GM19351 (cell line): ENCODE measurements at regions not wholly inside any gene's neighbourhood (a gene's known extent, or its start where the extent isn't known, plus 50 kb on each side); places are given as distances from the start of the nearest gene placed in this dataset.
"Not testable (repeated sequence)": the region's sequence is repeated elsewhere in the genome, so short reads cannot be mapped to it uniquely, and the experiment has no call there.

Source experiments
- ATAC-seq: cut with Tn5 transposase; IDR thresholded peaks from one replicate; pipeline ENCODE4 v1.9.1; 2021; ENCODE audit warnings: mild to moderate bottlenecking, moderate library complexity; ENCODE audit not compliant: unreplicated experiment

DNA sequence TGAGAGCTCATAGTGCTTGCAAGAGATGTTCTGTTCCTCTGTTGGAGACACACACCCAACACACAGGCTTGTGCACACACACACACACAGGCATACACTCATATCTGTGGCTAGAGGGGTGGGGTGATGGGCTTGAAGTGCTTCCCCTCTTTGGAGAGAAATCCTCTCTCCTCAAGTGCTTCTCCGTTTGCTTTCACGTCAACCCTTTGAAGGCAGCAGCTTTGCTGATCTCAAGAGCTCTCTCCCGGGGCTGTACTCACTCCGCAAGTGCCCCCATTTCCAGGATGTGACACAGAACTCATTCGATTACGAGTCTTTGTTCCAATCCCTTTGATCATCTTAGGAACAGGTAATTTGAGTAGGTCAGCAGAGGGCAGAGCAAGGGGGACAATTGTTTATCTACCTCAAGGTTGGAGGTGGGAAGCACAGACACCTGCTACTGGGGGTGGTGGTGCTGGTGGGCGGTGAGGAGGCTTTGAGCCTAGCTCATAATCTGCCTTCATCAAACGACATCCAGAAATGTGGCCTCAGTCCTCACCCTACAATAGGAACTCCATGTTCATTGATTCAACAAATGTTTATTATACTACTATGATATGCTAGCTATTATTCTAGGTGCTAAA is 529.8 kb upstream of the CADM1 start:
- no peak for ATAC-seq

DNA sequence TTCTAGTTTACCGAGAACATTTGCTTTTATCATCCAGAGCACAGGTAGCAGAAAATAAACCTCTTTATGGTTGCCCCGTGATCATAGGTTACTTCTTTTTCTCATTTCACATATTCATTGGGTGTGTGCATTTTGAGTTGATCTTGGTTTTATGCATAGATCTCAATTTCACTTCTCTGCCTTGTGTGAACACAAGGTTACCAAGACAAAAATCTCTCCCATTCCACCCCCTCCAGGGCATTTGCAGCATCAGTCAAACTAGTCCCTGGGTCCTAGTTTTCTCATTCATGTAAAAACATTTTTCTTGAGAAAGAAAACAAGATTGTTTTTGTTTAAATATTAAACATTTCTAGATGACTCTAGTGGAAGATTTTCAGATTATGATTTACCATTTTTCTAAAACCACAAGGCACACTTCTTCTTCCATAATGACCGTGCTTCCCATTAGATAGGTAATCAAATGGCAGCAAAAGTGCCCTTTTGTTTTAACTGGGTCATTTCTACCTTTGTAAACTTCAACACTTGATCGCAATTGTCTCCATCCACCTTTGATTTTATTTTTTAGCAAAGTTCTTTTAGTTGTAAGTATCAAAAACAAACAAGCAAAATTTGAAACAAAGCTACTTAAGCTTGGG is 526.6 kb upstream of the CADM1 start:
- no peak for ATAC-seq

DNA sequence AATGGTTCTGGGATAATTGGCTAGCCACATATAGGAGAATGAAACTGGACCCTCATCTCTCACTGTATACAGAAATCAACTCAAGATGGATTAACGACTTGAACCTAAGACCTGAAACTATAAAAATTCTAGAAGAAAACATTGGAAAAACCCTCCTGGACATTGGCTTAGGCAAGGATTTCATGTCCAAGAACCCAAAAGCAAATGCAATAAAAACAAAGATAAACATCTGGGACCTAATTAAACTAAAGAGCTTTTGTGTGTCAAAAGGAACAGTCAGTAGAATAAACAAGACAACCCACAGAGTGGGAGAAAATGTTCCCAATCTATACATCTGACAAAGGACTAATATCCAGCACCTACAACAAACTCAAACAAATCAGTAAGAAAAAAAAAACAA is 524.3 kb upstream of the CADM1 start:
- ATAC-seq: not testable (repeated sequence)

DNA sequence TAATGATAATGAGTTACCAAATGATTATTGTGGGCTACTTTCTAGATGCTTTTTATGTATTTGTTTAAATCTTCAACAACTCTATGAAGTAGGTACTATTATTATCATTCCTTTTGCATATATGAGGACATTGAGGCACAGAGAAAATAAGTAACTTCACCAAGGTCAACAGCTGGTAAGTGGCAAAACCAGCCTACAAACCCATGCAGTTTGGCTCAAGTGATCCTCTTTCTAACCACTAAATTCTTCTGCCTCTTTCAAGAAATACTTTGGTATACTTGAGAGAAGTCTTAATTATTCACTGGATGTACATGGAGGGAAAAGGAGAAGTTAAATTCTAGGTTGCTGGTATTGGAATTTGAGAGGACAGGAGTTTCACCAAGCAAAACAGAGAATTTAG is 495.2 kb upstream of the CADM1 start:
- no peak for ATAC-seq

DNA sequence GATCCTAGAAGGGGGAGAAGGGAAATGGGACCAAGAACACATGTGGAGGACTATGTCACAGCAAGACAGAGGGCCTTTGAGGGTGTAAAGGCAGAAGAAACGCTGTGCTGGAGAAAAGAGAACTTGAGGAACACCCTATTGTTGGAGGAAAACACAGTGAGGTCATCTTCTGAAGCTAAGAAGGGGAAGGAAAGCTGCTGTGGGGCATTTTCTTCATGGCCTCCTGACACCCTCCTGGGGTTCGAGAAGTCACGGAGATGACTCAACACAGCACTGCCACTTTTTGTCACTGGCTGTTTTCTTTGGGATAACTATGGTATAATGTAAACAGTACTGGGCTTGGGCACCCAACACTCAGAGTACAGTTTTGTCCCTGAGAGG is 492.6 kb upstream of the CADM1 start:
- ATAC-seq: no peak

DNA sequence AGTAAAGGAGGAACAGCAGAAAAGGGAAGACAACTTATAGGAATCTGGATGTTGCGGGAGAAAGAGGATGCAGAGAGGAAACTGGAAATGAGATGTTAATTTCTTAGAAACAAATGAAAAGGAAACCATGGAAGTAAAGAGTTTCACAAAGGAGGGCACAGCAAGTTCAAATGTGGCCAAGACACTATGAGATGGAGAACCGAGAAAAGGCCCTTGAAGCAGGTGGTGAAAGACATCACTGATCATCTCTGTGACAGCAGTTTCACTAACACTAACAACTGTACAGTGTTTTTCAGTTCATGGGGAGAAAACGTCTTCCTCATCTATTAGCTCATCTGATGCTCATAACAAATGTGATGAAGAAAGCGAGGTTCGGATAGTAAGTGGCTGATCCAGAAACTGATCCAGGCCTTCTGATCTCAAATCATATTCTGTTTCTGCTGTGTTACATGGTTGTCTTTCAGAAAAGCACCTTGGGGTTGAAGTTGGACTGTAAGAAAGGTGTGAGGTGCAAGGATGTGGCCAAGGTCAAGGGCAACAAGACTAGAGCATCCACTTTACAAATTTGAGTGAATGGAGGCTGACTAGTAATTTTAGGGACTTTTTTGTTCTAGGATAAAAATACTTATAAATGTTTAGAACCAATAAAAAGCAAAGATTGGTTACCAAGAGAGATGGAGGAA is 492.1 kb upstream of the CADM1 start:
- ATAC-seq: peak; percentile 99

DNA sequence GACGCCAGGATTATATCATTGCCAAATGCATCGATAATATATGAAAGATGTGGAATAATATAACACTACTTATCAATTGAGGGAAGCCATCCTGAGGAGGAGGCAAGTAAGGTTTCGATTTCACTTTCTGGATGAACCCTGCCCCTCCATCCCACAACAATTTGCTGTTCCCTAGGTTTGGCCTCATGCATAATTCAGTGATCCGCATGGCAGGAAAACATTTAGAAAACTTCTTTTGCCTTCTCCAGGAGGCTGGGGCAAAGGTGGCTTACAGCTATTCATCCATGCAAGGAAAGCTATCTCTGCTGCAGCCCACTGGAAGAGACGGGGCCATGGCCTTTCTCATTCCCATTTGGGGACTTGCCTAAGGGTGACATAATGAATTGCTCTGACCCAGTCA is 489.4 kb upstream of the CADM1 start:
- ATAC-seq: no peak

DNA sequence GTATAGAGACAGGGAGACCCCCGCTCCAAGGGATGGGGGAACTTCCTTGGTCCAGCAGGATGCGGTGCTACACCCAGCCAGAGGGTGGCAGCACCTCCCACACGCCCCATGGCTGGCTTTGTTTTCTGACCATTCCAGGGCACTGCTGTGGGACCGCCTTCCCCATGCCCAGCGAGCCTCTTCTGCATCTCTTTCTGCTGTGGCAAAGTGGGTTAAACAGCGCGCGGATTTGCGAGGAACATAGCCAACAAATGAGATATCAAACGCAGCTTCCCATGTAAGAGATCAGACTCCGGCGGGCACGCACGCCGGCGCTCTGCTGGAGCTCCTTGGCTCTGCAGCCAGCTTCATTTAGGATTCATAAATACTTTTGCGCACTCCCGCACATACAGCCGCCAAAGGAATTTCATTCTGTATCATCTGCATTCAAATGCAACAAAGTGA is 485.8 kb upstream of the CADM1 start:
- no peak for ATAC-seq

DNA sequence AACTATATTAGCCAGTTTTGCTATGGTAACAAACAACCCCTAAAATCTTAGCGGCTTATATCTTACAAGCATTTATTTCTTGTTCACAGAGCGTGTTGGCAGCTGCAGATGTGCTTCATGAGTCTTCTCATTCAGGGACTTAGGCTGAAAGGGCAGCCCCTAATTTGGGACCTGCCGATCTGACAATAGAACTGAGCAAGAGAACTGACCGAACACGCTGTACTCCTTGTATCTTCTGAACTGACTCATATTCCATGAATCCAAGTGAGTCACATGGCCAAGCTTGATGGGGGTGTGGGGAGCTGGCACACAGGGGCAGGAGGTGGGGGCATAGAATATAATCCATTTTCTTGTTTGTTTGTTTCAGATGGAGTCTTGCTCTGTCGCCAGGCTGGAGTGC is 481.7 kb upstream of the CADM1 start:
- no peak for ATAC-seq

DNA sequence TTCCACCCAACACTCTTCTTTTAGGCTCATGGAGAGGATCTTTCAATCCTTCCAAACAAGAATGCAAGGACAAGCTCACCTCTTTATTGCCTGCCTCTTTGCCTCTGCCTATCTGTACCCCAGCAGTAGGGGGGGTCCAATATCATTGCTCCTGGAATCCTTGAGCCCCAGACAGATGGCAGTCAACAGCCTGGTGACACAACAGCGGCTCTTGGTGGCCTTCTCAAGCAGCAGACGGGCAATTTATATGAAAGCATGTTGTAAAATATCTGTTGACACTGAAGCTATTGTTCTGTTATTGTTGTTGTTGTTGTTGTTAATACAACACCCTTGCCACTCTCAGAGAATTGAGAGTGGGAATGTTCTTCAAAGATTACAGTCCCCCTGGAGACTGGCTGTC is 480.0 kb upstream of the CADM1 start:
- ATAC-seq: no peak

DNA sequence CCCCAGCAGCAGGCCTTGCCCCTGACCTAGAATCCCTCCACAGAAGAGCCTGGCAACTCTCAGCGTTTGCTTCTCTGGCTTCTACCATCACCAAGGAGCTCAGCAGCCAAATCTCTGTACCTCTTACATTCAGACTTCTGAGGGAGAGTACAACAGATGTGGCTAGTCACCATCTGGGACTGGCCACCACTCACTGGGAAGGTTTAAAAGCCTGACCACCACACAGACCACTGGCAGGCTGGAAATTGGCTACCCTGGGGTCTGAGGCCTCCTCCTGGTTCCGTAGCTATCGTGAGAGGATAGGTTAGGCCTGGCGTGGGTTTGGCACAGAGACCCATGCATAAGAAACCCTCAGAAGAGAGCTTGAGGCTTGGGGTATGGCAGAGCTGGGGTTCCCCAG is 478.5 kb upstream of the CADM1 start:
- no peak for ATAC-seq

DNA sequence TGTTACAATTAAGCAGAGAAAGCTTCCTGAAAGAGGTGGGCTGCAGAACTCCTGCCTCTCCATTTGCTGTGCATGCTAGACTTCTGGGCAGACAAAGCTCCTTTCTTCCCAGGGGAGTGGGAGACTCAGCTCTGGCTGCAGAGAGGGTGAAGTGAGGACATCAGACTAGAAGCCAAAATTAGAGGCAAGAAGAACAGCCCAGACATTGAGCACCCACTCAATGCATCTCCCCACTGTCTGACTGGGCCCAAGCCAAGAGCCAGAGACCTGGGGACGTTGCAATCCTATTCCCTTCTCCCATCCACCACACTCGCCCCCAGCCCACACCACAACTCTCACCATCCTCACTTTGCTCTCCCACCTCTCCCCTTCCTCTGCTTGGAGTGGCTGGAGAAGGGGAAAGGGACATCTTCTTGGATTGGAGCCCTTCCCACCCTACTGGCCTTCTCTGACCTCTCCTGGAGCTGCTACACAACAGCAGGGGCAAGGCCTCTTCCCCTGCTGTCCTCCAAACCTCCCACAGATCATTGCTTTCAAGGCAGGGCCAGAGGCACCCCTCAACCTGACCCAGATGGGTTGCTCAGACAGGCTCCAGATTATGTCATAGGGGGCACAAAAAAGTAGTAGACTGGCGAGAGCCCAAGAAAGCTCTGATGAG is 477.7 kb upstream of the CADM1 start:
- no peak for ATAC-seq

DNA sequence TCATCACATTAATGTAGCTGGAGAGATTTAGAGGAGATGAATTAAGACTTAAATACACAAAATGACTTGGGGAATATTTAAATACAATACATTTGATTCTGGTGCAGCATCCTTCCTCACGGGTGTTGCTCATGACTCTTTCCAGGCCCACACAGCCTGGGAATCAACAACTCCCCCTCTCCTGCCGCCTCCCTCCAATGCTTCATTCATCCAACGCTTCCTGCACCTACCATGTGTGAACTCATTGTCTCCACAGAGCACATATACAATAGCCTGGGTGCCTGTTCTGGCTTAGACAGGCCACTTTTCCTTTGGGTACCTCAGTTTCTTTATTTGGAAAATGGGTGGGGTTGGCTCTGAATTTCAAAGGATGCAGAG is 476.9 kb upstream of the CADM1 start:
- no peak for ATAC-seq

DNA sequence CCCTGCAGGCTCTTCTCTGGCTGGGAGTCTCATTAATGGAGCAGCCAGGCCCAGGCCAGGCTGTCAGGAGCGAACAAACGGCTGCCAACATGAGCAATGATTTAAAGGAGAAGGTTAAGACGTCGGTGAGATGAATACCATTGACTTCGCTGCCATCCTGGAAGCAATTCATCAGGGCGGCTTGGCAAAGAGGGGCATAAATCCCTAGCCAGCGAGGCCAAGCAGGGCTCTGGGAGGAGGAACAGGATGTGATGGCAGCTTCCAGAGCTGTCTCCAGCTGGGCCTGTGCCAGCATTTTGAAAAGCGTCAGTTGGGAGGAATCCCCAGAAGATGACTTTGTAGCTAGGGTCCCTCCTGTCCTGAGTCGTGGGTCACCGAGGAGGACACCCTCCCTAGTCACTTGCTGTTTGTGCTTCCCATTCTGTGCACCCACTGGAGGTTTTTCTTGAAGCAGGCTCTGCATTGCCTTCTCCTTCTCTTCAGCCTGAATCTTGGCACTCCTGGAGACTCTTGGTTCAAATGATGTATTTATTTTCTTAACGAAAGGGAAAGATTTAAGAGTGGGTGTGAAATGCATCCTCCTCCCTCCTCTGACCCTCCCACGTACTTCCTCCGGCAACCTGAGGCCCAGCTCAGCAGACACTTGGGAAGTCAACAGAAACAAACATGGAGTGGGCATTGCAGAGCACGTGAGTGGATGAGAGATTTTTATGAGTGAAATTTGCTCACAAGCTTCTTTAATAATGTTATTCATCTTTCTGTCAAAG is 476.3 kb upstream of the CADM1 start:
- ATAC-seq: no peak

DNA sequence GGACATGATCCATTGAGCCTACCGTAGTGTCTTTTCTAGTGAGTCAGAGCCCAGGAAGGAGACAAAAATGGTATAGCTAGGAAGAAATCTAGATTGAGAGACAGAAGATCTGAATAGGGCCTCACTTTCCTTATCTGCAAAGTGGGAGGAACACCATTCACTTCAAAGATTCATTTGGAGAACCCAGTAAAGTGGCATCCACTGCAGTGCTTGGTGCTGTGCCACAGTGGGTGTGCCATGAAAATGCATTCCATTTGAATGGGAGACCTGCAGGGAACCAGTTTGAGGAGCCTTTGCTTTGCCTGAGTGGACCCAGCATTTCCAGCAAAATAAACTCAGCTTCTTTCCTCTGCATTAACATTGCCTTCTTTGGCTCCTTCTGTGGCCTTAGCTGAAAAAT is 470.5 kb upstream of the CADM1 start:
- ATAC-seq: no peak

DNA sequence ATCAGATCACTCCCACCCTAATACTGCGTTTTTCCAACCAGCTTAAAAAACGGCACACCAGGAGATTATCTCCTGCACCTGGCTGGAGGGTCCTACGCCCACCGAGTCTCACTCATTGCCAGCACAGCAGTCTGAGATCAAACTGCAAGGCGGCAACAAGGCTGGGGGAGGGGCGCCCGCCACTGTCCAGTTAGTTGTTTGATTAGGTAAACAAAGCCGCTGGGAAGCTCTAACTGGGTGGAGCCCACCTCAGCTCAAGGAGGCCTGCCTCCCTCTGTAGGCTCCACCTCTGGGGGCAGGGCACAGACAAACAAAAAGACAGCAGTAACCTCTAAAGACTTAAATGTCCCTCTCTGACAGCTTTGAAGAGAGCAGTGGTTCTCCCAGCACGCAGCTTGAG is 463.0 kb upstream of the CADM1 start:
- ATAC-seq: not testable (repeated sequence)

DNA sequence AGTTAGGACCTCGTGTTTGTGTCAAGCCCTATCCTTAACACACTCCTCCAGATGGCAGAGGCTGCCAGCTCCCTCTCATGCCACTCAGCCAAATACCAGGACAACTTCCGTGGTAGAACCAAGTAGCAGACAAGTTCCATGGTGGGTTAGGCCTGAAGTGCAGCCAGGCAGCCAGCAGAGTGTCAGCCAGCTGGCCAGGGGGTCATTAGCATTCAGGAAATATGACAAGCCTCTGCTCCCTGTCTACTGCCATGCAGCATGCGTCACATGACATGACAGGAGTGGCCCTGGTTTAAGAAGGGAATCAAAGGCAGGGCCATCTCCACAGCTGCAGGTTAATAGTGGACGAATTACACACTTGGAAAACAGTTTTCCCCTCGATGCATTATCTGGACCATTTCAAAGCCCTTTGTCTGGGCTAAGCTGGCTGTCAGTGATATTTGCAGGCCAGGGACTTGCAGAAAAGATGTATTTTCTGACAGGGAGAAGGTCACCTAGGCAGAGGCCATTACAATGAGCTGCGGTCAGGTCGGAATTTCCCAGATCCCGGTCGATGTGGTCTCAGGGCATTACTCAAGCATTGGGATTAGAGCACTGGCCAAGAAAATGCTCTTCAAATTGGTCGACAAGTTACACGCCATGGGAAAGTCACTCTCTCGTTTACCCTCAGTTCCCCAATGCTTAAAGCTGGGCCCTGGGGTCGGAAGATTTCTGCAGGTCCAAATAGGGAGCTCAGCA is 461.7 kb upstream of the CADM1 start:
- ATAC-seq: no peak

DNA sequence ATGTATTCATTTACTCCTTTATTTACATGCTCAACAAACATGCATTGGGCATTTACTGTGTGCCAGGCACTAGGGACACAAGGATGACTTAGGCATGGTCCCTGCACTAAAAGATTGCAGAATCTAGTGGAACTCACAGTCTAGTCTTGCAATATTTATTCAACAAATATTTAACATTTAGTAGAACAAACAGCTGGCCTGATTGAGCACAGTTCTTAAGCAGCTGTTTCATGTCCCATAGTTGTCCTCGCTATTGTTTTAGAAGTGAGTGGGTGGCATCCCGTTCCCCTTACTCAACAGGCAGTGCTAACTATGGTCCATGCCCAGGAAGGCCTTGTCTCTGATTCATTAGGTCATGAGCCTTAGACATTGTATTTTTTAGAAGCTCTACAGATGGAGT is 459.9 kb upstream of the CADM1 start:
- ATAC-seq: no peak

DNA sequence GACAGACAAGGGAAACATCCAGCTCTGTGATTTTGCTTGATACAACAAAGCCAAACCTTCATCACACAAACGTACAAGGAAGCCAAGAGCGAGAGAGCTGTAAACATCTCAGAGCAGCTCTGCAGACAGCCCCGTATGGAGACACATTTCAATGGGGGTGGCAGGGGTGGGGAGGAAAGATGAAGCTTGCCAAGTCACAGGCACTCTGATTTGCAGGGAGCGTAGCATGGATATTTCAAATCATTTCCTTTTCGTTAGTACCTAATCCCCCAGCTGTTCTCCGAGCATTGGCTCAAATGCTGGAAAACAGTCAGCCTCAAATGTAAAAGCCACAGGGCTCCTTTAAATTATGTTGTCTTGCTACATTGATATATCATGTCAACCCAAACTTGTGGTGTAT is 458.9 kb upstream of the CADM1 start:
- no peak for ATAC-seq

DNA sequence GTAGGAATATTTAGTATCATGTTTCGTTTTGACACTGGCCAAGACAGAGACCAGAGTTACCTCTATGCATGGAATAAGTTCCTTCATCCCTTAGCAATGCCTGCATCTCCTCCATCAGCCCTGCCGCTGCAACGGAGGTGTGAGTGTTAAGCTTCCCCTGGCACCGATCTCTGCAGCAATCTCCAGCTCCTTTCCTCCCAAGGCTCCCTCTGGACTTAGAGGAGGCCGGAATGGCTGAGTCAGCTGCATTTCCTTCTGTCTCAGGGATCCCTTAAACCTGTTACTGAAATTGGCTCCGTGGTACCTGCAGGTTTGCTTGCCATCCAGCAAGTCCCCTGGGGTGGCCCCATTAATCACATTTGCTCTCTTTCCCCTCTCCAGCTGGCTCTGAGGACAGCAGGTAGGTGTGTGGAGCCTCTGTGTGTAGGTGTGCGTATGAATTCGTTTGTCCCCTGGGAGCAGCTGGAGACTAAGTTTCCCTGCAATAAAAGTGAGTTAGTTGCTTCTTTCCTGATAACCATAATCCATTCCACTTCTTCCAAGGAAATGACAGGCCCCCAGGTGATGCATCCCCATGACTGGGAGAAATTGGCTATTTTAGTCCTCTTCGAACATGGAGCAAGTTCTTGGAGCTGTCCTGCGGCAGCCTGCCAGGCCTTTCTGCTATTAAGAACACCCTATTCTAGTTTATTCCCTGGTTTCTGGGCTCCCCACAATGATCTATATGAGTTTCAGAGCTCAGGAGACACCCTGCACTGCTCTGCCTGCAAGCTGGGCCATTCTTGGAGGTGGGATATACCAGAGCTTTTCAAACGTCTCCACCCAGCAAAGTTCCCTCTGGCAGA is 457.2 kb upstream of the CADM1 start:
- no peak for ATAC-seq
